HG03196 (cell line): ENCODE measurements at regions not wholly inside any gene's neighbourhood (a gene's known extent, or its start where the extent isn't known, plus 50 kb on each side); places are given as distances from the start of the nearest gene placed in this dataset.
"Not testable (repeated sequence)": the region's sequence is repeated elsewhere in the genome, so short reads cannot be mapped to it uniquely, and the experiment has no call there.

Experiments used
- ATAC-seq: cut with Tn5 transposase; IDR thresholded peaks from one replicate; pipeline ENCODE4 v1.9.1; 2021; ENCODE audit not compliant: unreplicated experiment

- ATAC-seq = no peak
These were observed 746.4 kb downstream of the SLC4A3 start for GRCh38 chr2:220373878-220374277.

- ATAC-seq = no peak
These were observed 746.9 kb downstream of the SLC4A3 start for GRCh38 chr2:220374282-220374681.

GRCh38 chr2:220377482-220378155, 750.2 kb downstream of the SLC4A3 start:
- no peak for ATAC-seq

- not testable (repeated sequence) for ATAC-seq
These were observed 760.3 kb downstream of the SLC4A3 start for GRCh38 chr2:220387758-220388157.

- ATAC-seq = no peak
These were observed 766.3 kb downstream of the SLC4A3 start for GRCh38 chr2:220393711-220394110.

- ATAC-seq = no peak
These were observed 767.0 kb downstream of the SLC4A3 start for GRCh38 chr2:220394433-220394832.

GRCh38 chr2:220396287-220396686, 768.9 kb downstream of the SLC4A3 start:
- ATAC-seq = no peak

- ATAC-seq = no peak
These were observed 782.9 kb downstream of the SLC4A3 start for GRCh38 chr2:220410296-220410695.

- no peak for ATAC-seq
These were observed 790.1 kb downstream of the SLC4A3 start for GRCh38 chr2:220417503-220417902.

- no peak for ATAC-seq
These were observed 792.2 kb downstream of the SLC4A3 start for GRCh38 chr2:220419647-220420046.

- ATAC-seq = no peak
These were observed 793.4 kb downstream of the SLC4A3 start for GRCh38 chr2:220420820-220421219.

- no peak for ATAC-seq
These were observed 795.2 kb downstream of the SLC4A3 start for GRCh38 chr2:220422676-220423075.

GRCh38 chr2:220424561-220424960, 797.1 kb downstream of the SLC4A3 start:
- ATAC-seq = no peak

- no peak for ATAC-seq
These were observed 805.2 kb downstream of the SLC4A3 start for GRCh38 chr2:220432645-220433044.

GRCh38 chr2:220433131-220433530, 805.7 kb downstream of the SLC4A3 start:
- no peak for ATAC-seq

GRCh38 chr2:220434385-220434784, 807.0 kb downstream of the SLC4A3 start:
- no peak for ATAC-seq

GRCh38 chr2:220437938-220438337, 810.5 kb downstream of the SLC4A3 start:
- ATAC-seq = no peak

GRCh38 chr2:220440731-220441130, 813.3 kb downstream of the SLC4A3 start:
- ATAC-seq = no peak

GRCh38 chr2:220441404-220441803, 814.0 kb downstream of the SLC4A3 start:
- no peak for ATAC-seq

GRCh38 chr2:220442012-220442411, 814.6 kb downstream of the SLC4A3 start:
- no peak for ATAC-seq

GRCh38 chr2:220445429-220446105, 818.1 kb downstream of the SLC4A3 start:
- ATAC-seq = no peak

- no peak for ATAC-seq
These were observed 818.8 kb downstream of the SLC4A3 start for GRCh38 chr2:220446106-220446712.
